Activated CD8-positive, alpha-beta T cell treated with anti-CD3 and anti-CD28 coated beads, Interleukin-2, amount 10 ng/mL, durations not matched to agents 7 days and 5 days (primary cell): ENCODE measurements at regions not wholly inside any gene's neighbourhood (a gene's known extent, or its start where the extent isn't known, plus 50 kb on each side); places are given as distances from the start of the nearest gene placed in this dataset.

ENCODE experiments used
- ATAC-seq: fragments of 150-1000 bp; cut with Tn5 transposase; one replicate; pipeline ENCODE4 v1.10.0; 2021; ENCODE audit warnings: moderate library complexity
- CTCF ChIA-PET: fragments of 350-600 bp; sonication (Branson Sonifier 250); formaldehyde crosslinking; loops from one replicate; lab custom pipeline; 2021; ENCODE audit warnings: antibody characterized with exemption; lab: Charles Lee
- POLR2A ChIA-PET: fragments of 350-600 bp; sonication (Branson Sonifier 250); formaldehyde crosslinking; loops from one replicate; lab custom pipeline; 2021; ENCODE audit warnings: antibody characterized with exemption; lab: Charles Lee
- DNase-seq: peaks from one replicate; pipeline ENCODE4 v3.0.0-alpha.2; 2020
- H3K27ac Mint-ChIP-seq: one replicate; pipeline ENCODE4 v1.8.0; 2021; ENCODE audit warnings: mild to moderate bottlenecking, mixed read lengths
- H3K27me3 Mint-ChIP-seq: one replicate; pipeline ENCODE4 v1.8.0; 2021; ENCODE audit warnings: low read depth, mixed read lengths
- H3K36me3 Mint-ChIP-seq: one replicate; pipeline ENCODE4 v1.8.0; 2021; ENCODE audit warnings: low read depth, mixed read lengths
- H3K4me1 Mint-ChIP-seq: one replicate; pipeline ENCODE4 v1.8.0; 2021; ENCODE audit warnings: low read depth, mixed read lengths
- H3K4me3 Mint-ChIP-seq: one replicate; pipeline ENCODE4 v1.8.0; 2021; ENCODE audit warnings: mild to moderate bottlenecking, mixed read lengths
- H3K9me3 Mint-ChIP-seq: one replicate; pipeline ENCODE4 v1.8.0; 2022; ENCODE audit warnings: mixed read lengths; ENCODE audit not compliant: insufficient read depth

DNA sequence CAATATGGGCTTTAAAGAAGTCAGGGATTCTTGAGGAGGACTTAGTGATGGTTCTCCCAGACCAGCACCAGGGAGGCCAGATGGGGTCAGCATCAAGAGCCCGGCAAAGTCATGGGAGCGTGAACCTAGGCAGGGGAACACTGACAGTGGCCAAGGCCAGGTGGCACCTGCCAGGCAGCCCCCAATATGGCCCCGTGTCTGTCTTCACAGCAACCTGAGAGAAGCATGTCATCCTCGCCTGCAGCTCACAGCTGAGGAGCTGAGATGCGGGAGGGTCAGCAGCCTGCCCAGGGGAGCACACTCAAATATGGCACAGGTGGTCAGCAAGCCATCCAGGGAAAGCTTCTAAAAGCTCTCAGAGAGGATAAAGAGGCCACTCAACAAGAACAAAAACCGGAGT lies 105.7 kb upstream of the GPC1 start:
- H3K36me3 Mint-ChIP-seq, result no peaks in the 10 kb centered on the region
- no peak overlapping the region for H3K27ac Mint-ChIP-seq
- DNase-seq (no peak), ATAC-seq (no peak)
- ChIA-PET POLR2A (no interaction called here), CTCF (no interaction called here)
- H3K4me1 Mint-ChIP-seq, result no peaks in the 10 kb centered on the region
- H3K9me3 Mint-ChIP-seq, result no peaks in the 10 kb centered on the region
- no peak overlapping the region for H3K4me3 Mint-ChIP-seq
- peaks cover 5% of the 10 kb centered on the region for H3K27me3 Mint-ChIP-seq

DNA sequence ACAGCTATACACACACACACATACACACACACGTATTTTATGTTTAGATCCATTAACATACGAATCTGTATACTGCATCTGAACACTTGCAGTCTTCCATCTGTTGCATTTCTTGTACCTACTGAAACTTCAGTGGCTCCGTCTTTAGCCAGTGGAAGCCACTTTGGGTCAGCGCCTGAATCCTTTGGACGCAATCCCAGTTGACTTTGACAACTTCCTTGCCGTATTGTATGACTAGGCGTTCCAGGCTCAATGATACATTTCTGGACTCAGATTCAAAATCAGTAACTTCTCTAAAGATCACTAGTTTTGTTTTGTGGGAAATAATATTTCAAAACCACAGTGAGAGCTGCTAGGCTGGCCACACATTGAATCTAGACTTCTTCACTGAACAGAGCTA lies 101.5 kb upstream of the GPC1 start:
- ChIA-PET CTCF (no interaction called here), POLR2A (no interaction called here)
- no peak for DNase-seq
- Mint-ChIP-seq H3K27me3 (peaks cover 8% of the 10 kb centered on the region), H3K36me3 (no peaks in the 10 kb centered on the region), H3K4me3 (no peak overlapping the region), H3K4me1 (no peaks in the 10 kb centered on the region), H3K9me3 (no peaks in the 10 kb centered on the region), H3K27ac (no peak overlapping the region)
- ATAC-seq, result no peak

DNA sequence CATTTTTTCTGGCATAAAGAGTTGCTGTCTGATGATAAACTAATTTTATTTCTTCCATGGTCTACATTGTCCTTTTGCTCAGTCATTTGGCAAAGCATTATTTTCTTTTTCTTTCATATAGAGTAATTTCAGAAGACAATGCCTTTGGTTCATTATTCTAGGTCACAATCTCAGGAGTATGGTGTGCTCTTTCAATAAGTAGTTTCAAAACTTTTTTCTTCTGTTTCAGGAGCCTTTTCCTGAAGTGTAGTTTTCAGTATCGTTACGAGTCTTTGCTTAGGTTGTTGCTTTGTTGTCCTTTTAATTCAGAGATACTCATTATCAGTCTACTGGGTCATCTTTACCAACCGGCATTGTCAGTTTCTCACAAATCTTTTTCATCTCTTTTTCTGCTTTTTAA lies 100.4 kb upstream of the GPC1 start:
- peaks cover 8% of the 10 kb centered on the region for H3K27me3 Mint-ChIP-seq
- POLR2A ChIA-PET, result no interaction called here
- DNase-seq (no peak), ATAC-seq (no peak)
- no peak overlapping the region for H3K27ac Mint-ChIP-seq
- no peaks in the 10 kb centered on the region for H3K4me1 Mint-ChIP-seq
- H3K4me3 Mint-ChIP-seq, result no peak overlapping the region
- H3K9me3 Mint-ChIP-seq, result no peaks in the 10 kb centered on the region
- CTCF ChIA-PET, result no interaction called here
- H3K36me3 Mint-ChIP-seq, result no peaks in the 10 kb centered on the region

- Mint-ChIP-seq H3K27ac (no peak overlapping the region), H3K9me3 (no peaks in the 10 kb centered on the region), H3K36me3 (no peaks in the 10 kb centered on the region), H3K4me1 (no peaks in the 10 kb centered on the region), H3K27me3 (peaks cover 8% of the 10 kb centered on the region), H3K4me3 (no peak overlapping the region)
- no peak for DNase-seq
- ATAC-seq, result no peak
- ChIA-PET CTCF (no interaction called here), POLR2A (no interaction called here)
These were observed 98.5 kb upstream of the GPC1 start for GRCh38 chr2:240336820-240337427.

GRCh38 chr2:240338274-240338673 lies 97.2 kb upstream of the GPC1 start:
- H3K27me3 Mint-ChIP-seq, result peaks cover 8% of the 10 kb centered on the region
- no peak for DNase-seq
- no peak for ATAC-seq
- CTCF ChIA-PET, result no interaction called here
- no peaks in the 10 kb centered on the region for H3K9me3 Mint-ChIP-seq
- H3K36me3 Mint-ChIP-seq, result no peaks in the 10 kb centered on the region
- no peak overlapping the region for H3K27ac Mint-ChIP-seq
- H3K4me1 Mint-ChIP-seq, result no peaks in the 10 kb centered on the region
- H3K4me3 Mint-ChIP-seq, result no peak overlapping the region
- POLR2A ChIA-PET, result no interaction called here

- no peak overlapping the region for H3K4me3 Mint-ChIP-seq
- no peaks in the 10 kb centered on the region for H3K4me1 Mint-ChIP-seq
- H3K9me3 Mint-ChIP-seq, result no peaks in the 10 kb centered on the region
- peaks cover 4% of the 10 kb centered on the region for H3K27me3 Mint-ChIP-seq
- POLR2A ChIA-PET, result no interaction called here
- DNase-seq, result no peak
- H3K36me3 Mint-ChIP-seq, result no peaks in the 10 kb centered on the region
- H3K27ac Mint-ChIP-seq, result no peak overlapping the region
- CTCF ChIA-PET, result no interaction called here
- no peak for ATAC-seq
These were observed 95.8 kb upstream of the GPC1 start for GRCh38 chr2:240339411-240340360.

GRCh38 chr2:240340361-240340761 lies 95.1 kb upstream of the GPC1 start:
- ATAC-seq (no peak), DNase-seq (no peak)
- Mint-ChIP-seq H3K27ac (no peak overlapping the region), H3K4me3 (no peak overlapping the region), H3K9me3 (no peaks in the 10 kb centered on the region), H3K4me1 (no peaks in the 10 kb centered on the region), H3K27me3 (no peaks in the 10 kb centered on the region), H3K36me3 (no peaks in the 10 kb centered on the region)
- ChIA-PET POLR2A (no interaction called here), CTCF (no interaction called here)

DNA sequence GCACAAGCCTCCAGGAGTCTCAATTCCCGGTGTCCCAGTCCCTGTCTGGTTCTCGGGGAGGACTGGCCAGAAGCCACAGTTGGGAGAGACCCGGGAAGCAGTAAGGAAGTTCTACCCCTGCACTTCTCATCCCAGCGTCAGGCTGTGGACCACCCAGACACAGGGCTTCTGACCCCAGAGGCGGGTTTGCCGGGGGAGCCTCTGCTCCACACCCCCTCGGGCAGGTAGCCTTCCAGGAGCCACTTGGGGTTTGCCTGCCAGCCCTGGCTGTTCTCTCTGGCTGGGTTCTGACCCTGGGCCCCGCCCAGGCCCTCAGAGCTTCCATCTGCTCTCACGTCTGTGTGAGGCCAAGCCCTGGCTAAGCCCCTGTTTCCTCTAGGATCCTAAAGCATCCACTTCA lies 94.4 kb upstream of the GPC1 start:
- no peak for ATAC-seq
- no peak overlapping the region for H3K27ac Mint-ChIP-seq
- H3K27me3 Mint-ChIP-seq, result no peaks in the 10 kb centered on the region
- no peak overlapping the region for H3K4me3 Mint-ChIP-seq
- H3K4me1 Mint-ChIP-seq, result no peaks in the 10 kb centered on the region
- CTCF ChIA-PET, result no interaction called here
- no peaks in the 10 kb centered on the region for H3K9me3 Mint-ChIP-seq
- POLR2A ChIA-PET, result no interaction called here
- DNase-seq, result no peak
- no peaks in the 10 kb centered on the region for H3K36me3 Mint-ChIP-seq

DNA sequence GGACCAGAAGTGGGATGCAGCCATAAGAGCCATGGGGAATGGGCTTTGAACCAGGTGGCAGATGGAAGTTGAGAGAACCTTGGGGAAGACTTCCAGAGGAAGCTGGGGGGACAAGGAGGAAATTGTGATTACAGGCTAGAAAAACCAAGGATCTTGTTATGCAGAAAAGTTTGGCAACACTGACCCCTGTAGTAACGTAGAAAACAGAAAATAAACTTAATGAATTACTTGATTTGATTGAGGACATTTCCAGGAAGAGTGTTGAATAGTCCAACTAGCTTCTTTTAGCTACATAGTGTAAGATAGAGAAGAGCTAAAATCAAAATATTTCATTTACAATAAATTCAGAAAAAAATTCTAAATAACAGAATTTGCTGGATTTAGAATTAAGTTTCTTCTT lies 91.9 kb upstream of the GPC1 start:
- H3K36me3 Mint-ChIP-seq, result no peaks in the 10 kb centered on the region
- H3K27ac Mint-ChIP-seq, result no peak overlapping the region
- no peaks in the 10 kb centered on the region for H3K27me3 Mint-ChIP-seq
- no peak for ATAC-seq
- H3K4me1 Mint-ChIP-seq, result no peaks in the 10 kb centered on the region
- no peak overlapping the region for H3K4me3 Mint-ChIP-seq
- POLR2A ChIA-PET, result no interaction called here
- H3K9me3 Mint-ChIP-seq, result no peaks in the 10 kb centered on the region
- DNase-seq, result no peak
- CTCF ChIA-PET, result no interaction called here

GRCh38 chr2:240344904-240345303 lies 90.6 kb upstream of the GPC1 start:
- no peak for DNase-seq
- no peak overlapping the region for H3K27ac Mint-ChIP-seq
- H3K9me3 Mint-ChIP-seq, result no peaks in the 10 kb centered on the region
- ATAC-seq, result no peak
- ChIA-PET POLR2A (no interaction called here), CTCF (no interaction called here)
- H3K4me3 Mint-ChIP-seq, result no peak overlapping the region
- H3K36me3 Mint-ChIP-seq, result no peaks in the 10 kb centered on the region
- H3K4me1 Mint-ChIP-seq, result no peaks in the 10 kb centered on the region
- no peaks in the 10 kb centered on the region for H3K27me3 Mint-ChIP-seq

DNA sequence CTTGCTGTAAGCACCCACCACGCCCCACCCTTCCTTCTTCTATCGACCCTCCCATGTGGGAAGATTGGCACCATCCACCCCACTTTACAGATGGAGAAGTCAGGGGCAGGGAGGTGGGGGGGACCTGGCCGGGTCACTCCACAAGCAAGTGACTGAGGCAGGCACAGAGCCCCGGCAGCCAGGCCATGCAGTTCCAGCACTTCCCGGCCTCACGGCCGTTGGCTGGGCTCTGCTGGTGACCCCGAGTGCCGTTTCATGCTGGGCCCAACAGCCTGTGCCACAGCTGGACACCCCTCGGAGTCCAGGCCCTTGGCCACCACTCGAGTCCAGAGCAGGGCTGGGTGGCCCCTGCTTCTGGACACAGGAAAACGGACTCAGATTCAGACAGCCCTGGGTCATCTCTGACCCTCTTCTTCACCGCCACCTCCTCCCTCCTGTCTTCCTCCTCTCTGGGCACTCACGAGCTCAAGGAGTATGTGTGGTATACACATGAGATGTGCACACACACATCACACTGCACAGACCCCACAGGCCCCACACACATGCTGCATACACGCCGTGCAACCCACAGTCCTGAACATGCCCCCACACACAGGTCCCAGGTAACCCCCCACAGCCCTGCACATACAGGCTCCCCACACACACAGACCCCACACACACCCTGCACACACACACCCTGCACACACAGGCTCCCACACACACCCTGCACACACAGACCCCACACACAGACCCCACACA lies 89.3 kb upstream of the GPC1 start:
- Mint-ChIP-seq H3K36me3 (no peaks in the 10 kb centered on the region), H3K27me3 (no peaks in the 10 kb centered on the region), H3K4me3 (no peak overlapping the region), H3K4me1 (no peaks in the 10 kb centered on the region), H3K9me3 (no peaks in the 10 kb centered on the region), H3K27ac (no peak overlapping the region)
- ChIA-PET POLR2A (no interaction called here), CTCF (no interaction called here)
- ATAC-seq (no peak), DNase-seq (no peak)

GRCh38 chr2:240346753-240347372 lies 88.6 kb upstream of the GPC1 start:
- ChIA-PET CTCF (no interaction called here), POLR2A (interaction anchor here (0.6 kb wide), 1 partner anchor 81 kb away, joined by 3 read pairs; no protein-coding TSS in a partner anchor)
- ATAC-seq (no peak), DNase-seq (no peak)
- Mint-ChIP-seq H3K27ac (no peak overlapping the region), H3K27me3 (no peaks in the 10 kb centered on the region), H3K4me3 (no peak overlapping the region), H3K9me3 (no peaks in the 10 kb centered on the region), H3K4me1 (no peaks in the 10 kb centered on the region), H3K36me3 (no peaks in the 10 kb centered on the region)
